Activated T-cell treated with anti-CD3 and anti-CD28 coated beads, Interleukin-2, amount 50 U/mL, for 4 hours (primary cell): ENCODE measurements at regions not wholly inside any gene's neighbourhood (a gene's known extent, or its start where the extent isn't known, plus 50 kb on each side); places are given as distances from the start of the nearest gene placed in this dataset.

ENCODE experiments used
- ATAC-seq, 2 donors: fragments of 200-7000 bp; cut with Tn5 transposase; one replicate each; pipeline ENCODE4 v1.10.0; 2021
- DNase-seq: peaks from one replicate; pipeline ENCODE4 v3.0.0-alpha.2; 2020
- H3K27me3 Mint-ChIP-seq: one replicate; pipeline ENCODE4 v1.8.0; 2021; ENCODE audit warnings: low read depth, mixed read lengths
- H3K36me3 Mint-ChIP-seq: one replicate; pipeline ENCODE4 v1.8.0; 2022; ENCODE audit warnings: mixed read lengths; ENCODE audit not compliant: insufficient read depth
- H3K4me1 Mint-ChIP-seq: one replicate; pipeline ENCODE4 v1.8.0; 2021; ENCODE audit warnings: low read depth, mixed read lengths
- H3K4me3 Mint-ChIP-seq: one replicate; pipeline ENCODE4 v1.8.0; 2021; ENCODE audit warnings: mild to moderate bottlenecking, moderate library complexity, mixed read lengths
- H3K9me3 Mint-ChIP-seq: one replicate; pipeline ENCODE4 v1.8.0; 2021; ENCODE audit warnings: mixed read lengths

GRCh38 chr16:73147958-73148357, 100.0 kb upstream of the ZFHX3 start:
- H3K9me3 Mint-ChIP-seq = peaks cover 8% of the 10 kb centered on the region
- no peaks in the 10 kb centered on the region for H3K4me1 Mint-ChIP-seq
- no peaks in the 10 kb centered on the region for H3K27me3 Mint-ChIP-seq
- no peak for ATAC-seq
- no peak for DNase-seq
- no peaks in the 10 kb centered on the region for H3K36me3 Mint-ChIP-seq
- no peak overlapping the region for H3K4me3 Mint-ChIP-seq

- H3K4me1 Mint-ChIP-seq = no peaks in the 10 kb centered on the region
- H3K27me3 Mint-ChIP-seq = no peaks in the 10 kb centered on the region
These were observed 97.4 kb upstream of the ZFHX3 start for GRCh38 chr16:73145166-73145880.

GRCh38 chr16:73143576-73144422, 95.9 kb upstream of the ZFHX3 start:
- Mint-ChIP-seq H3K36me3 (no peaks in the 10 kb centered on the region), H3K4me3 (no peak overlapping the region), H3K27me3 (no peaks in the 10 kb centered on the region), H3K9me3 (peaks cover 8% of the 10 kb centered on the region), H3K4me1 (no peaks in the 10 kb centered on the region)
- DNase-seq (no peak), ATAC-seq (no peak)

More at GRCh38 chr16:73145166-73145880, 97.4 kb upstream of the ZFHX3 start:
- Mint-ChIP-seq H3K36me3 (no peaks in the 10 kb centered on the region), H3K9me3 (peaks cover 8% of the 10 kb centered on the region), H3K4me3 (no peak overlapping the region)
- DNase-seq (no peak), ATAC-seq (no peak)

GRCh38 chr16:73143002-73143401, 95.1 kb upstream of the ZFHX3 start:
- no peaks in the 10 kb centered on the region for H3K4me1 Mint-ChIP-seq
- no peaks in the 10 kb centered on the region for H3K36me3 Mint-ChIP-seq
- no peaks in the 10 kb centered on the region for H3K27me3 Mint-ChIP-seq

GRCh38 chr16:73142053-73142854, 94.3 kb upstream of the ZFHX3 start:
- Mint-ChIP-seq H3K9me3 (peaks cover 8% of the 10 kb centered on the region), H3K36me3 (no peaks in the 10 kb centered on the region), H3K27me3 (no peaks in the 10 kb centered on the region), H3K4me3 (no peak overlapping the region), H3K4me1 (no peaks in the 10 kb centered on the region)
- no peak for ATAC-seq
- DNase-seq = no peak

More at GRCh38 chr16:73143002-73143401, 95.1 kb upstream of the ZFHX3 start:
- ATAC-seq = no peak
- Mint-ChIP-seq H3K9me3 (peaks cover 8% of the 10 kb centered on the region), H3K4me3 (no peak overlapping the region)
- no peak for DNase-seq

- DNase-seq (no peak), ATAC-seq (no peak)
- no peaks in the 10 kb centered on the region for H3K36me3 Mint-ChIP-seq
- no peak overlapping the region for H3K4me3 Mint-ChIP-seq
- H3K27me3 Mint-ChIP-seq = no peaks in the 10 kb centered on the region
- peaks cover 5% of the 10 kb centered on the region for H3K9me3 Mint-ChIP-seq
- no peaks in the 10 kb centered on the region for H3K4me1 Mint-ChIP-seq
These were observed 93.0 kb upstream of the ZFHX3 start for GRCh38 chr16:73140929-73141328.

GRCh38 chr16:73131156-73131862, 83.4 kb upstream of the ZFHX3 start:
- DNase-seq (no peak), ATAC-seq (no peak)
- no peaks in the 10 kb centered on the region for H3K4me1 Mint-ChIP-seq
- no peaks in the 10 kb centered on the region for H3K36me3 Mint-ChIP-seq
- H3K9me3 Mint-ChIP-seq = no peaks in the 10 kb centered on the region
- H3K27me3 Mint-ChIP-seq = peaks cover 2% of the 10 kb centered on the region
- H3K4me3 Mint-ChIP-seq = no peak overlapping the region

- ATAC-seq (no peak), DNase-seq (no peak)
- Mint-ChIP-seq H3K27me3 (peaks cover 2% of the 10 kb centered on the region), H3K36me3 (no peaks in the 10 kb centered on the region), H3K9me3 (no peaks in the 10 kb centered on the region), H3K4me1 (no peaks in the 10 kb centered on the region), H3K4me3 (no peak overlapping the region)
These were observed 81.5 kb upstream of the ZFHX3 start for GRCh38 chr16:73129455-73129854.

- no peaks in the 10 kb centered on the region for H3K36me3 Mint-ChIP-seq
- H3K4me1 Mint-ChIP-seq = peaks cover 9% of the 10 kb centered on the region
- no peak for DNase-seq
- H3K4me3 Mint-ChIP-seq = no peak overlapping the region
- H3K9me3 Mint-ChIP-seq = no peaks in the 10 kb centered on the region
- peaks cover 2% of the 10 kb centered on the region for H3K27me3 Mint-ChIP-seq
- ATAC-seq = no peak
These were observed 78.6 kb upstream of the ZFHX3 start for GRCh38 chr16:73126525-73126853.

GRCh38 chr16:73125850-73126524, 78.1 kb upstream of the ZFHX3 start:
- H3K27me3 Mint-ChIP-seq = peaks cover 2% of the 10 kb centered on the region
- no peak for DNase-seq
- H3K4me3 Mint-ChIP-seq = no peak overlapping the region
- no peaks in the 10 kb centered on the region for H3K9me3 Mint-ChIP-seq
- peaks cover 9% of the 10 kb centered on the region for H3K4me1 Mint-ChIP-seq
- ATAC-seq = no peak
- no peaks in the 10 kb centered on the region for H3K36me3 Mint-ChIP-seq

GRCh38 chr16:73124665-73125375, 76.9 kb upstream of the ZFHX3 start:
- peaks cover 2% of the 10 kb centered on the region for H3K27me3 Mint-ChIP-seq
- H3K4me1 Mint-ChIP-seq = peaks cover 9% of the 10 kb centered on the region
- H3K9me3 Mint-ChIP-seq = no peaks in the 10 kb centered on the region
- no peak for DNase-seq
- no peaks in the 10 kb centered on the region for H3K36me3 Mint-ChIP-seq
- H3K4me3 Mint-ChIP-seq = no peak overlapping the region
- no peak for ATAC-seq

GRCh38 chr16:73124097-73124652, 76.2 kb upstream of the ZFHX3 start:
- H3K27me3 Mint-ChIP-seq = peaks cover 2% of the 10 kb centered on the region
- DNase-seq (no peak), ATAC-seq (no peak)
- no peak overlapping the region for H3K4me3 Mint-ChIP-seq
- no peaks in the 10 kb centered on the region for H3K36me3 Mint-ChIP-seq
- no peaks in the 10 kb centered on the region for H3K9me3 Mint-ChIP-seq
- peaks cover 9% of the 10 kb centered on the region for H3K4me1 Mint-ChIP-seq
